ENCODE measurements at regions not wholly inside any gene's neighbourhood (a gene's known extent, or its start where the extent isn't known, plus 50 kb on each side); places are given as distances from the start of the nearest gene placed in this dataset.

GRCh38 chr6:48037946-48038345 lies 73.1 kb downstream of the PTCHD4 start:
- no TSS peak for BruUV-seq (replicated peaks)
- Mint-ChIP-seq H3K4me3 (ENCODE audit: unreplicated experiment) (no peak overlapping the region), H3K27ac (ENCODE audit: unreplicated experiment) (no peak overlapping the region), H3K27me3 (ENCODE audit: insufficient read depth, unreplicated experiment) (peaks cover 9% of the 10 kb centered on the region), H3K4me1 (ENCODE audit: low read depth, unreplicated experiment) (peaks cover 6% of the 10 kb centered on the region), H3K36me3 (ENCODE audit: insufficient read depth, unreplicated experiment) (no peaks in the 10 kb centered on the region), H3K9me3 (ENCODE audit: unreplicated experiment) (no peaks in the 10 kb centered on the region)
- ChIA-PET POLR2A (no interaction called here), CTCF (no interaction called here)
- no peak for DNase-seq
- Histone ChIP-seq H3K9me3 (no peaks in the 10 kb centered on the region), H3K27me3 (replicated peaks; ENCODE audit: control insufficient read depth, insufficient read depth, low read length) (no peaks in the 10 kb centered on the region), H3K36me3 (ENCODE audit: control insufficient read depth, insufficient read depth, low read length) (no peaks in the 10 kb centered on the region), H3K4me1 (no peaks in the 10 kb centered on the region), H3K4me3 (ENCODE audit: low read depth, low read length) (no peak overlapping the region)
- intact Hi-C loops (cut with micrococcal nuclease; ENCODE audit: unreplicated experiment), result no loop called here
- TF ChIP-seq, protein P1, sequence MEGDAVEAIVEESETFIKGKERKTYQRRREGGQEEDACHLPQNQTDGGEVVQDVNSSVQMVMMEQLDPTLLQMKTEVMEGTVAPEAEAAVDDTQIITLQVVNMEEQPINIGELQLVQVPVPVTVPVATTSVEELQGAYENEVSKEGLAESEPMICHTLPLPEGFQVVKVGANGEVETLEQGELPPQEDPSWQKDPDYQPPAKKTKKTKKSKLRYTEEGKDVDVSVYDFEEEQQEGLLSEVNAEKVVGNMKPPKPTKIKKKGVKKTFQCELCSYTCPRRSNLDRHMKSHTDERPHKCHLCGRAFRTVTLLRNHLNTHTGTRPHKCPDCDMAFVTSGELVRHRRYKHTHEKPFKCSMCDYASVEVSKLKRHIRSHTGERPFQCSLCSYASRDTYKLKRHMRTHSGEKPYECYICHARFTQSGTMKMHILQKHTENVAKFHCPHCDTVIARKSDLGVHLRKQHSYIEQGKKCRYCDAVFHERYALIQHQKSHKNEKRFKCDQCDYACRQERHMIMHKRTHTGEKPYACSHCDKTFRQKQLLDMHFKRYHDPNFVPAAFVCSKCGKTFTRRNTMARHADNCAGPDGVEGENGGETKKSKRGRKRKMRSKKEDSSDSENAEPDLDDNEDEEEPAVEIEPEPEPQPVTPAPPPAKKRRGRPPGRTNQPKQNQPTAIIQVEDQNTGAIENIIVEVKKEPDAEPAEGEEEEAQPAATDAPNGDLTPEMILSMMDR (IDR thresholded peaks at IDR 0.05; ENCODE audit: insufficient read depth in 1 of 2, low read depth in 1 of 2, low read length in 1 of 2, severe bottlenecking in 1 of 2, unreplicated experiment in 1 of 2), result no peak

DNA sequence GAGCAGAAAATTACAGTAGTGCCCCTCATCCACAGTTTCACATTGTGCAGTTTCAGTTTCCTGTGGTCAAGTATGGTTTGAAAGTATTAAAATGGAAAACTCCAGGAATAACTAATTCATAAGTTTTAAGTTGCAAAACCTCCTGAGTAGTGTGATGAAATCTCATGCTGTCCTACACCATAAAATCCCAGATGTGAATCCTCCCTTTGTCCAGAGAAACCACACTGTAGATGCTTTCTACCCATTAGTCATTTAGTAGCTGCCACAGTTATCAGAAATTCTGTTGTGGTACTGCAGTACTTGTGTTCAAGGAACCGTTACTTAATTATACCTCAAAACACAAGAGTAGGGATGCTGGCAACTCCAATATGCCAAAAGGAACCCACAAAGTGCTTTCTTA lies 74.7 kb downstream of the PTCHD4 start:
- no peaks in the 10 kb centered on the region for H3K36me3 Mint-ChIP-seq (ENCODE audit: insufficient read depth, unreplicated experiment)
- Histone ChIP-seq H3K4me3 (ENCODE audit: low read depth, low read length) (no peak overlapping the region), H3K4me1 (no peaks in the 10 kb centered on the region), H3K27me3 (replicated peaks; ENCODE audit: control insufficient read depth, insufficient read depth, low read length) (no peaks in the 10 kb centered on the region), H3K9me3 (no peaks in the 10 kb centered on the region), H3K36me3 (ENCODE audit: control insufficient read depth, insufficient read depth, low read length) (no peaks in the 10 kb centered on the region)
- no TSS peak for BruUV-seq (replicated peaks)
- H3K27me3 Mint-ChIP-seq (ENCODE audit: insufficient read depth, unreplicated experiment), result peaks cover 11% of the 10 kb centered on the region
- POLR2A ChIA-PET, result no interaction called here
- H3K4me1 Mint-ChIP-seq (ENCODE audit: low read depth, unreplicated experiment), result peaks cover 6% of the 10 kb centered on the region
- TF ChIP-seq, protein P1 (IDR thresholded peaks at IDR 0.05; ENCODE audit: insufficient read depth in 1 of 2, low read depth in 1 of 2, low read length in 1 of 2, severe bottlenecking in 1 of 2, unreplicated experiment in 1 of 2), result no peak
- CTCF ChIA-PET, result no interaction called here
- no peak overlapping the region for H3K4me3 Mint-ChIP-seq (ENCODE audit: unreplicated experiment)
- no peak for DNase-seq
- no peak overlapping the region for H3K27ac Mint-ChIP-seq (ENCODE audit: unreplicated experiment)
- H3K9me3 Mint-ChIP-seq (ENCODE audit: unreplicated experiment), result no peaks in the 10 kb centered on the region
- intact Hi-C loops (cut with micrococcal nuclease; ENCODE audit: unreplicated experiment), result no loop called here

GRCh38 chr6:48032151-48032550 lies 78.8 kb downstream of the PTCHD4 start:
- H3K27ac Mint-ChIP-seq (ENCODE audit: unreplicated experiment), result no peak overlapping the region
- no peak overlapping the region for H3K4me3 Mint-ChIP-seq (ENCODE audit: unreplicated experiment)
- no peak for DNase-seq
- H3K27me3 Mint-ChIP-seq (ENCODE audit: insufficient read depth, unreplicated experiment), result peaks cover 15% of the 10 kb centered on the region
- TF ChIP-seq, protein P1 (IDR thresholded peaks at IDR 0.05; ENCODE audit: insufficient read depth in 1 of 2, low read depth in 1 of 2, low read length in 1 of 2, severe bottlenecking in 1 of 2, unreplicated experiment in 1 of 2), result no peak
- ChIA-PET CTCF (no interaction called here), POLR2A (no interaction called here)
- no peaks in the 10 kb centered on the region for H3K9me3 Mint-ChIP-seq (ENCODE audit: unreplicated experiment)
- H3K4me1 Mint-ChIP-seq (ENCODE audit: low read depth, unreplicated experiment), result peaks cover under 1% of the 10 kb centered on the region
- no TSS peak for BruUV-seq (replicated peaks)
- no peaks in the 10 kb centered on the region for H3K4me1 ChIP-seq
- no peaks in the 10 kb centered on the region; the same call in 1 of the 2 replicates for H3K9me3 ChIP-seq
- H3K36me3 ChIP-seq (ENCODE audit: control insufficient read depth, insufficient read depth, low read length), result no peaks in the 10 kb centered on the region
- H3K27me3 ChIP-seq (replicated peaks; ENCODE audit: control insufficient read depth, insufficient read depth, low read length), result no peaks in the 10 kb centered on the region
- intact Hi-C loops (cut with micrococcal nuclease; ENCODE audit: unreplicated experiment), result no loop called here
- no peaks in the 10 kb centered on the region for H3K36me3 Mint-ChIP-seq (ENCODE audit: insufficient read depth, unreplicated experiment)
- H3K4me3 ChIP-seq (ENCODE audit: low read depth, low read length), result no peak overlapping the region

Measured in Caco-2 (cell line).